ENCODE measurements at regions not wholly inside any gene's neighbourhood (a gene's known extent, or its start where the extent isn't known, plus 50 kb on each side); places are given as distances from the start of the nearest gene placed in this dataset.

DNA sequence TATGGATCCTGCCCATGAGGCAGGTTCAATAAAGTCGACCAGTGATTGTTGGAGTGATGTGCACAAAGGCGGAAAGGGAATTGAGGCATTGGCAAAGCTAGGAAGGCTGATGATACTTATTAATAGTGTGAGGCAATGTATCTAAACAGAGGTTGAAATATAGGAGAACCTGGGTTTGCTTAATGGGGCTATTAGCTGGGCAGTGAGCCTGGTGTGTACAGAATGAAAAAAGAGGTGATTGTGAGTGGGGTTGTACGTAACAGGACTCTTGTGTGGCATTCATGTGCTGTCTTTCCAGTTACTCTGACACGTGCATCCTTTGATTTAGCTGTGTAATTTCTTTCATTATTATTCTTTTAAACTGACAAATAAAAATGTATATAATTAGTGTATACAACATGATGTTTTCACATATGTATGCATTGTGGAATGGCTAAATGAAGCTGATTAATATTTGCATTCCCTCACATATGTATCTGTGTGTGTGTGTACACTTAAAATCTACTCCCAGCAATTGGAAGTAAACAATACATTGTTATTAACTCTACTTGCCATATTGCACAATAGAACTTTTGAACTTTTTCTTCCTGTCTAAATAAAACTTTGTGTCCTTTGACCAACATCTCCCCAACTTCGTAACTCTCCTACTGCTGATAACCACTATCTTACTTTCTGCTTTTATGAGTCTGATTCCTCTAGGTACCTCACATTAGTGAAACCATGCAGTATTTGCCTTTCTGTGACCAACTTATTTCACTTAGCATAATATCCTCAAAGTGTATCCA, 220.5 kb upstream of the SLC35B3 start:
- no peaks in the 10 kb centered on the region for H3K27me3 ChIP-seq (ENCODE audit: control insufficient read depth in 1 of 2, insufficient read depth in 2 of 2, low read length in 2 of 2)
- H3K4me1 ChIP-seq (ENCODE audit: control insufficient read depth, insufficient read depth, low read length): no peaks in the 10 kb centered on the region
- H3K9me3 ChIP-seq (ENCODE audit: control insufficient read depth in 2 of 2, low read length in 2 of 2): no peaks in the 10 kb centered on the region
- H3K4me3 ChIP-seq (ENCODE audit: low read length in 2 of 2): no peak overlapping the region
- no peak overlapping the region for H3K9ac ChIP-seq (ENCODE audit: low read length in 2 of 2)
- H3K36me3 ChIP-seq (ENCODE audit: control insufficient read depth in 2 of 2, insufficient read depth in 2 of 2, low read length in 2 of 2): no peaks in the 10 kb centered on the region
- no peak overlapping the region for H3K27ac ChIP-seq (ENCODE audit: low read length)

DNA sequence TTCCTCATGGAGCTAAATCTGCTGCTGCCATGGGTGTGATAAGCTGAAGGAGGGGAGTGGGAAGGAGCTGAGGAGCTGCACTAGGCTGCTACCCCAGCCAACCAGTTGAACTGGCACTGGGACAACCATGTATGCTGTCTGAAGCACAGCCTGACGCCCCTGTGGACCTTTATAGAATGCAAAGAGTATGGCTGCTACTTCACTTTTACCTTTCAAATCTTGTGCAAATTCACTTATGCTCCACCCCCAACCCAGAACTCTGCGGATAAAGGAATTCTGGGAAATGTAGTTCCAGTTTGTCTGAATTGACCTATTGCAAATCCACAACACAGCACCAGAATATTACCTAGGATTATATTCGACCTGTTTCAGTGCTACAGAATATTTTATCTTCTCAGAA, 217.4 kb upstream of the SLC35B3 start:
- Histone ChIP-seq H3K27ac (ENCODE audit: low read length) (no peak overlapping the region), H3K9me3 (ENCODE audit: control insufficient read depth in 2 of 2, low read length in 2 of 2) (peaks cover 0 to 4% of the 10 kb centered on the region in 2 donors), H3K27me3 (ENCODE audit: control insufficient read depth in 1 of 2, insufficient read depth in 2 of 2, low read length in 2 of 2) (no peaks in the 10 kb centered on the region), H3K4me1 (ENCODE audit: control insufficient read depth, insufficient read depth, low read length) (no peaks in the 10 kb centered on the region), H3K9ac (ENCODE audit: low read length in 2 of 2) (no peak overlapping the region), H3K36me3 (ENCODE audit: control insufficient read depth in 2 of 2, insufficient read depth in 2 of 2, low read length in 2 of 2) (no peaks in the 10 kb centered on the region), H3K4me3 (ENCODE audit: low read length in 2 of 2) (no peak overlapping the region)

DNA sequence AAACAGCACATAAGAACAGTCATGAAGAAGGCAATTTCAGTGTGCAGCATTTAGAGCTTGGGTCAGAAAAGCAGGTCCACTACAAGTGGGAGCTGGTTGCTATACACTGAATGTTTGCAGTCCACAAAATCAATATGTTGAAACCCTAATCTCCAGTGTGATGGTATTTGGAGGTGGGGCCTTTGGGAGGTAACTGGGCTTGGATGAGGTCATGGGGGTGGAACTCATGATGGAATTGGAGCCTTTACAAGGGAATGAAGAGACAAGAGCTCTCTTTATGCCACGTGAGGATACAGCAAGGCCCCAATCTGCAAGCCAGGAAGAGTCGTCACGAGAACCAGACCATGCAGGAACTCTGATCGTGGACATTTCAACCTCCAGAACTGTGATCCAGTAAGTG, 216.7 kb upstream of the SLC35B3 start:
- Histone ChIP-seq H3K4me3 (ENCODE audit: low read length in 2 of 2) (no peak overlapping the region), H3K27ac (ENCODE audit: low read length) (no peak overlapping the region), H3K9me3 (ENCODE audit: control insufficient read depth in 2 of 2, low read length in 2 of 2) (peaks cover 0 to 4% of the 10 kb centered on the region in 2 donors)

DNA sequence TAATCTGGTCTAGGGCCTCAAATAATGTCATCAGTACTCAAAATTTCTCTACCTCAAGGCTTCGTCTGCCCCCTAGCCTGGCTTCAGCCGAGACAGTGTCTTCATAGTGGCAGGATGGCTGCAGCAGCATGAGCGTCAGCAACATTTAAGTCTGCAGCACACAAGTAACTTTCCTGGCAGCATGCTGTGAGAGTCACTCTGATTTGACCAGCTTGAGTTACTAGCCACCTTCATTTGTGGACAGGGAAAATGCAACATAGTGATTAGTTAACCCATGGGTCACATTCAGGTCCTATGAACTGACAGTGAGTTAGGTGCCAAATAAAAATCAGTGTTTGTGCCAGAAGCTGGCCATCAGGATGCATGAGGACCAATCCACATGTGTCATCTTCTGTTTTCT, 209.9 kb upstream of the SLC35B3 start:
- Histone ChIP-seq H3K9me3 (ENCODE audit: control insufficient read depth in 2 of 2, low read length in 2 of 2) (peaks cover 2 to 7% of the 10 kb centered on the region in 2 donors), H3K4me3 (ENCODE audit: low read length in 2 of 2) (no peak overlapping the region), H3K27me3 (ENCODE audit: control insufficient read depth in 1 of 2, insufficient read depth in 2 of 2, low read length in 2 of 2) (no peaks in the 10 kb centered on the region), H3K36me3 (ENCODE audit: control insufficient read depth in 2 of 2, insufficient read depth in 2 of 2, low read length in 2 of 2) (no peaks in the 10 kb centered on the region), H3K9ac (ENCODE audit: low read length in 2 of 2) (no peak overlapping the region), H3K27ac (ENCODE audit: low read length) (no peak overlapping the region), H3K4me1 (ENCODE audit: control insufficient read depth, insufficient read depth, low read length) (no peaks in the 10 kb centered on the region)

More for the DNA sequence above, 216.7 kb upstream of the SLC35B3 start:
- Histone ChIP-seq H3K9ac (ENCODE audit: low read length in 2 of 2) (no peak overlapping the region), H3K27me3 (ENCODE audit: control insufficient read depth in 1 of 2, insufficient read depth in 2 of 2, low read length in 2 of 2) (no peaks in the 10 kb centered on the region), H3K4me1 (ENCODE audit: control insufficient read depth, insufficient read depth, low read length) (no peaks in the 10 kb centered on the region), H3K36me3 (ENCODE audit: control insufficient read depth in 2 of 2, insufficient read depth in 2 of 2, low read length in 2 of 2) (no peaks in the 10 kb centered on the region)

DNA sequence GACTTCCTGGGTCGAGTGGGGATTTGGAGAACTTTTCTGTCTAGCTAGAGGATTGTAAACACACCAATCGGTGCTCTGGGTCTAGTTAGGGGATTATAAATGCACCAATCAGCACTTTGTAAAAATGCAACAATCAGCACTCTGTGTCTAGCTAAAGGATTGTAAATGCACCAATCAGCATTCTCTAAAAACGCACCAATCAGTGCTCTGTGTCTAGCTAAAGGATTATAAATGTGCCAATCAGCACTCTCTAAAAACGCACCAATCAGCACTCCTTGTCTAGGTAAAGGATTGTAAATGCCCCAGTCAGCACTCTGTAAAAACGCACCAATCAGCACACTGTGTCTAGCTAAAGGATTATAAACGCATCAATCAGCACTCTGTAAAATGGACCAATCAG, 209.0 kb upstream of the SLC35B3 start:
- no peak overlapping the region for H3K9ac ChIP-seq (ENCODE audit: low read length in 2 of 2)
- H3K27ac ChIP-seq (ENCODE audit: low read length): no peak overlapping the region

DNA sequence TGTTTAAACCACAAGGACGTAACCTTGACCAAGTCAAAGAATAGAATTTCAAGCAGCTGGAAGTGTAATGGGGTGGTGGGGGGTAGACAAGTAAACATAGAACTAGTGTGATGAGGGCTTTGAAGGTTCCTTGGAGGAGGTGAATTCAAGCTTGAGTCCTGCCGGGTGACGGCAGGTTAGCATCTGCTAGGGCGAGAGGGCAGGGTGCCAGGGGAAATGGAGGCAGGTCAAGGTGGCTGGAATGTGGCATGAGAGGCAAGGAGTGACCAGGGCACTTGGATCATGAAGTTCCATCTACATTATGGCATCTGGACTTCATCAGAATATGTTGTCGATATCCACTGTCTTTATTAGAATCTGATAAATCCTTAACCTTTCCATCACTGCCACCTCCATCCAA, 207.5 kb upstream of the SLC35B3 start:
- Histone ChIP-seq H3K4me1 (ENCODE audit: control insufficient read depth, insufficient read depth, low read length) (no peaks in the 10 kb centered on the region), H3K27me3 (ENCODE audit: control insufficient read depth in 1 of 2, insufficient read depth in 2 of 2, low read length in 2 of 2) (no peaks in the 10 kb centered on the region), H3K27ac (ENCODE audit: low read length) (no peak overlapping the region), H3K9ac (ENCODE audit: low read length in 2 of 2) (no peak overlapping the region), H3K36me3 (ENCODE audit: control insufficient read depth in 2 of 2, insufficient read depth in 2 of 2, low read length in 2 of 2) (no peaks in the 10 kb centered on the region), H3K9me3 (ENCODE audit: control insufficient read depth in 2 of 2, low read length in 2 of 2) (peaks cover 2 to 6% of the 10 kb centered on the region in 2 donors), H3K4me3 (ENCODE audit: low read length in 2 of 2) (no peak overlapping the region)

More for the DNA sequence above, 209.0 kb upstream of the SLC35B3 start:
- Histone ChIP-seq H3K9me3 (ENCODE audit: control insufficient read depth in 2 of 2, low read length in 2 of 2) (peaks cover 2 to 10% of the 10 kb centered on the region in 2 donors), H3K36me3 (ENCODE audit: control insufficient read depth in 2 of 2, insufficient read depth in 2 of 2, low read length in 2 of 2) (no peaks in the 10 kb centered on the region), H3K4me3 (ENCODE audit: low read length in 2 of 2) (no peak overlapping the region), H3K4me1 (ENCODE audit: control insufficient read depth, insufficient read depth, low read length) (no peaks in the 10 kb centered on the region), H3K27me3 (ENCODE audit: control insufficient read depth in 1 of 2, insufficient read depth in 2 of 2, low read length in 2 of 2) (no peaks in the 10 kb centered on the region)

DNA sequence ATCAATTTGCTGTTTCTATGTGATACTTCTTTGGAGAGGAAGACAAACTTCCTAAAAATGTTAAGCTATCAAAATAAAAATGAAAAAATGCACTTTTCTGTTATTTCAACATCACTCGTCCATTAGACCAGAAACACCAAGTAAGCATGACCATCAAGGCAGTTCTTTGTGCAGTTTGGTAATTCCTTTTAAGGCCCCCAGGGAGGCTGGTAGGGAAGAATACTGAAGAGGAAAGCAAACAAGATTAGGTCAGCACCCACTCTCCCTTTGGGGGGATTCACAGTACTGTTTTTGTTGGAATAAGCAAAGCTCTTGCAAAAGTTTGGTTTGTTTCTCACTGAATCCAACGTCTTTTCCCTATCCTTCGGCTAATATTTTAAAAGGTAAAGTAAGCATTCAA, 206.8 kb upstream of the SLC35B3 start:
- H3K36me3 ChIP-seq (ENCODE audit: control insufficient read depth in 2 of 2, insufficient read depth in 2 of 2, low read length in 2 of 2): no peaks in the 10 kb centered on the region
- no peak overlapping the region for H3K4me3 ChIP-seq (ENCODE audit: low read length in 2 of 2)
- peaks cover 2 to 6% of the 10 kb centered on the region in 2 donors for H3K9me3 ChIP-seq (ENCODE audit: control insufficient read depth in 2 of 2, low read length in 2 of 2)
- H3K27me3 ChIP-seq (ENCODE audit: control insufficient read depth in 1 of 2, insufficient read depth in 2 of 2, low read length in 2 of 2): no peaks in the 10 kb centered on the region
- H3K4me1 ChIP-seq (ENCODE audit: control insufficient read depth, insufficient read depth, low read length): no peaks in the 10 kb centered on the region
- no peak overlapping the region for H3K27ac ChIP-seq (ENCODE audit: low read length)
- H3K9ac ChIP-seq (ENCODE audit: low read length in 2 of 2): no peak overlapping the region

DNA sequence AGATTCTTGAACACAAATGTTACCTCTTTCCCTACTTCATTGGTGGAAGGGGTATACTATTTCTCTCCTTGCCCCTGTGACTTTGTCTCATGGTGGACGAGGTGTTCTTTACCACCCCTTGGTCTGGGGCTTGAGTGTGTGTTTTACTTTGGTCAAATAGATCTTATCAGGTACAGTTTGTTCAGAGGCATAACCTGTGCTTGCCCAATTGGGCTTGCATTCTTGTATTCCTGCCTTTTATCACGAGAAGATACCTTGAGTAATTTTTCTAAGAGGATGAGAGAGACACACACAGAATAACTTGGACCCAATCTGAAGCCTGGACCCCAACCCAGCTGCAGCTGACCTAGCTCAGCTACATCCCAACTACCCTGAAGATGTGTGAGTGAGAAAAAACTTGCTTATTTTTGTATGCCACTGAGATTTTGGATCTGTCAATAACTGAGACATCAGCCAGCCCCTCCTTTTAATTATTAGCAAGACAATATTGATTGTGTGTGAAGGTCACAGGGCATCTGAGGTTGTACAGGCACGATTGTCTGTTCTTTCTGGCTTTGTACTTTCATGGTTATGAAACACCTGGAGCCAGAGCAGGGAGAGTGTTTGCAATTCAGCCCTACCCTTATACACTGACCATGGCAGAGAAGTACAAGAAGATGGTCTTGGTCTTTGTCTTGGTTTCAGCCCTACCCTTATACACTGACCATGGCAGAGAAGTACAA, 204.7 kb upstream of the SLC35B3 start:
- peaks cover 6% of the 10 kb centered on the region in 2 donors for H3K9me3 ChIP-seq (ENCODE audit: control insufficient read depth in 2 of 2, low read length in 2 of 2)
- H3K36me3 ChIP-seq (ENCODE audit: control insufficient read depth in 2 of 2, insufficient read depth in 2 of 2, low read length in 2 of 2): no peaks in the 10 kb centered on the region
- no peak overlapping the region for H3K27ac ChIP-seq (ENCODE audit: low read length)
- no peaks in the 10 kb centered on the region for H3K4me1 ChIP-seq (ENCODE audit: control insufficient read depth, insufficient read depth, low read length)
- no peak overlapping the region for H3K9ac ChIP-seq (ENCODE audit: low read length in 2 of 2)
- H3K27me3 ChIP-seq (ENCODE audit: control insufficient read depth in 1 of 2, insufficient read depth in 2 of 2, low read length in 2 of 2): no peaks in the 10 kb centered on the region
- no peak overlapping the region for H3K4me3 ChIP-seq (ENCODE audit: low read length in 2 of 2)

DNA sequence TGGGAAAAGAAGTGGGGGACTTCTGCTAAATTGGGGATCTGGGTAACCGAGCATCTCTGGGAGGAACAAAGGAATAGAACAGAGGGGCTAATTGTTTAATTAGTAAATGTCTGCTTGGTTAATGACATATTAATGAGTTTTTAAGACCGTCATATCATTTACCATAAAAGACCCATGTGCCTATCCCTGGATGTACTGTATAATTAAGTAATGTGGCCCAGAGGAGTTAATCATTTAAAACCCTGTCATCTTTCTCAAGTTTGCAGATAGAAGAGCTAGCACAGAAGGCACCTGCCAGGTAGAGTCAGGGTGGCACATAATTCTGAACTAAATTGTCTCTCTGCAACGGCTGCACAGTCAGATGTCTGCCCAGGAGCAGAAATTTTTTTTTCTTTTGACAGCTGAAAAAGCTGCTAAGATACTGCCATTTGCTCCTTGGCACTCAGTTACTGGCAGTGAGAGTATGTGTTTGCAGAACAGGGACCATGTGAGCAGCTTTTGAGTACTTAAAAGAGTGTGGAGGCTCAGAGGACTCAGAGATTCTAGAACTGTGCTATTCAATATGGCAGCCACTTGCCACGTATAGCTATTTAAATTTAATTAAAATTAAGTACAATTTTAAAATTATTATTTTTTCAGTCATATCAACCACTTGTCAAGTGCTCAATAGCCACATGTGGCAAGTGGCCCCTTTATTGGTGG, 202.7 kb upstream of the SLC35B3 start:
- Histone ChIP-seq H3K27ac (ENCODE audit: low read length) (no peak overlapping the region), H3K9ac (ENCODE audit: low read length in 2 of 2) (no peak overlapping the region), H3K36me3 (ENCODE audit: control insufficient read depth in 2 of 2, insufficient read depth in 2 of 2, low read length in 2 of 2) (no peaks in the 10 kb centered on the region), H3K4me3 (ENCODE audit: low read length in 2 of 2) (no peak overlapping the region), H3K4me1 (ENCODE audit: control insufficient read depth, insufficient read depth, low read length) (no peaks in the 10 kb centered on the region), H3K27me3 (ENCODE audit: control insufficient read depth in 1 of 2, insufficient read depth in 2 of 2, low read length in 2 of 2) (no peaks in the 10 kb centered on the region), H3K9me3 (ENCODE audit: control insufficient read depth in 2 of 2, low read length in 2 of 2) (peaks cover 3 to 6% of the 10 kb centered on the region in 2 donors)

DNA sequence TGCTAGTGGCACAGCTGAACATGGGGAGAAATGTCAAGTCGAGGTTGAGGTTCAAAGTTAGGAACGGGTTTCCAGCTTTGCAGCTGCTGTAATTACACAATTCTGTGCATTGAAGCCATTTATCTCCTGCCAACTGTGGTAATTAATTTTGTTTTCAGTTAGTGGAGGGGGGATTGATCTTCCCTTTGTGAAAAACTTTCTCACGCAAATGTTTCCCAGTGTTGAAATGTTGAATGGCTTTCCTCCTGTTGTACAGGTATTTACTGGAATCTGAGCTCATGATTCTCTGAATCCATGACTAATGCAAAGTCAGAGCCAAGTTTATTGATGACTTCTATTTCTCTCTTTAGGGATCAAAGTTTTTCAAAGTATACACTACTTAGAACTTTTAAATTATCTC, 198.4 kb upstream of the SLC35B3 start:
- Histone ChIP-seq H3K36me3 (ENCODE audit: control insufficient read depth in 2 of 2, insufficient read depth in 2 of 2, low read length in 2 of 2) (no peaks in the 10 kb centered on the region), H3K4me3 (ENCODE audit: low read length in 2 of 2) (no peak overlapping the region), H3K27ac (ENCODE audit: low read length) (no peak overlapping the region), H3K9me3 (ENCODE audit: control insufficient read depth in 2 of 2, low read length in 2 of 2) (peaks cover 0 to 6% of the 10 kb centered on the region in 2 donors), H3K27me3 (ENCODE audit: control insufficient read depth in 1 of 2, insufficient read depth in 2 of 2, low read length in 2 of 2) (no peaks in the 10 kb centered on the region), H3K4me1 (ENCODE audit: control insufficient read depth, insufficient read depth, low read length) (no peaks in the 10 kb centered on the region), H3K9ac (ENCODE audit: low read length in 2 of 2) (no peak overlapping the region)

Measured in stomach smooth muscle (tissue), 2 donors.